ENCODE measurements at regions not wholly inside any gene's neighbourhood (a gene's known extent, or its start where the extent isn't known, plus 50 kb on each side); places are given as distances from the start of the nearest gene placed in this dataset.
A peak's percentile ranks its signal among the peaks of the same experiment; 100 is the strongest.

GRCh38 chr2:153110486-153110885 lies 368.1 kb downstream of the RPRM start:
- no peak for DNase-seq (ENCODE audit: insufficient read length, low spot score)
- no peak for FAIRE-seq

GRCh38 chr2:153109793-153110192 lies 368.8 kb downstream of the RPRM start:
- DNase-seq (ENCODE audit: insufficient read length, low spot score) (no peak), FAIRE-seq (no peak)

- no peak for DNase-seq (ENCODE audit: insufficient read length, low spot score)
- FAIRE-seq, result peak; percentile 70
Measured at GRCh38 chr2:153106802-153107477, 371.6 kb downstream of the RPRM start.

GRCh38 chr2:153105829-153106578 lies 372.6 kb downstream of the RPRM start:
- no peak for DNase-seq (ENCODE audit: insufficient read length, low spot score)
- FAIRE-seq, result no peak

GRCh38 chr2:153101187-153101586 lies 377.4 kb downstream of the RPRM start:
- FAIRE-seq (no peak), DNase-seq (ENCODE audit: insufficient read length, low spot score) (no peak)

DNA sequence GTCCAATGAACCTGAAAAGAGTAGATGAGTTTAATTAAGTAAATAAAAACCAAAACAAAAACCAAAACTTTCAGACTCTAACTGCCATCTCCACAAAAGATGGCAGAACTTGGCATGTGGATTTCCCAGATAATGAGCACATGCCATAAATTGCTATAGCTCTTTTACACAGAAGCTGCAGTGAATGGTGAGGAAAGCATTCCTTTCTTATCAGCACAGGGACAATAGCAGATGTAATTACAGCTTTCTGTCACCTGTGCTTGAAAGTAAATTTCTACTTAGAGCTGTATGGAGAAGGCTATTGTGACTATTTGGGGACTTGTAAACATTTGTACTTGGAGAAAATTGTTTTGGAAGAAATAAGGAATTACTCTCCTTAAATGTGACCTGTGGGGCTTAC lies 378.4 kb downstream of the RPRM start:
- no peak for DNase-seq (ENCODE audit: insufficient read length, low spot score)

DNA sequence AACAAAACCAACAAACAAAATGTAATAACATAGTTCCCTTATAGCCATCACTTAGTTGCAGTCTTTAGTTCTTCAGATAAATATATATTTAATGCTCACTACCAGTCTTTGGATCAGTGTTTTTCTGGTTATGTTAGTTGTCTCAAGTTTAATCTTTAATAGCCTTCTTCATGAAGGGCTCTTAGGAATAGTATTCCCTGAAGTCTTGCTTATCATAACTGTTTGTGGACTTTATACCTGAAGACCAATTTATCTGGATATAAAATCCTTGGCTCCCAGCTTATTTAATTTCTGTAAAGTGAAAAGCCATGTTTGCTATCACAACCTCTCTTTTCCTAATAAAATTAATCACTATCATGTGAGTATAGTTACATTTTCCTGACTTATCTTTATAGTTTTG lies 379.7 kb downstream of the ARL6IP6 start:
- DNase-seq (ENCODE audit: insufficient read length, low spot score), result no peak
- FAIRE-seq, result no peak

More for the DNA sequence above, 378.4 kb downstream of the RPRM start:
- no peak for FAIRE-seq

GRCh38 chr2:153096272-153096671 lies 377.9 kb downstream of the ARL6IP6 start:
- DNase-seq (ENCODE audit: insufficient read length, low spot score) (no peak), FAIRE-seq (no peak)

GRCh38 chr2:153091344-153091743 lies 372.9 kb downstream of the ARL6IP6 start:
- FAIRE-seq (no peak), DNase-seq (ENCODE audit: insufficient read length, low spot score) (no peak)

- DNase-seq (ENCODE audit: insufficient read length, low spot score) (no peak), FAIRE-seq (no peak)
Measured at GRCh38 chr2:153079315-153079714, 360.9 kb downstream of the ARL6IP6 start.

GRCh38 chr2:153077311-153077710 lies 358.9 kb downstream of the ARL6IP6 start:
- DNase-seq (ENCODE audit: insufficient read length, low spot score) (no peak), FAIRE-seq (no peak)

DNA sequence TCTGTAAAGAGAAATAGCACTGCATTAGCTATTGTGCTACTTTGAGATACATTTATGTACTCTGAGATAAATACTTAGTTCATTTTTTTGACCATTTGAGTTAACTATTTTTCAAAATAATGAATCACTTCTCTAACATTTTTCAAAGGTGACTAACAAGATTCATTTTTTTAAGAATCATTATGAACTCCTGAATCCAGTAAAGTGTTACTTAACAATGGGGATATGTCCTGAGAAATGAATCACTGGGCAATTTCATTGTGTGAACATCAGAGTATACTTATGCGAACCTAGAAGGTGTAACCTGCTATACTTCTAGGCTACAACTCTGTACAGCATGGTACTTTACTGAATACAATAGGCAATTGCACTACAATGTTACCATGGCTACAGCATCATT lies 355.8 kb downstream of the ARL6IP6 start:
- DNase-seq (ENCODE audit: insufficient read length, low spot score), result no peak
- no peak for FAIRE-seq

DNA sequence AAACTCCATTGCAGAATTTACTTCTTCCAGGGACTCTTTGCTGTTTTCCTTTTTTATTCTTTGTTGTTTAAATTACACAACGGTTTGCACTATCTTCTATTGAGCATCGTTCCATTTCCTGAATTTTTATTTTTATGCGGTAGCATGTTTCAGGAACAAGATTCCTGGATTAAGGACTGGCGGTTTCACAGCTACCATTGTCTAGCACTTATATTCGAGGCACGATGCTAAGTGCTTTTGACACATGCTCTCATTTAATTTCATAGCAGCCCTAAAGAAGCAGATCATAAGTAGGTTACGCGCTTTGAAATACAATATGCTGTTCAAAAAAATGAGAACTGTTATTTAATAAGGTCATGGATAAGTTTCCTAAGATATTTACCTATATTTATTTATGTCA lies 354.4 kb downstream of the ARL6IP6 start:
- DNase-seq (ENCODE audit: insufficient read length, low spot score), result no peak
- no peak for FAIRE-seq

DNA sequence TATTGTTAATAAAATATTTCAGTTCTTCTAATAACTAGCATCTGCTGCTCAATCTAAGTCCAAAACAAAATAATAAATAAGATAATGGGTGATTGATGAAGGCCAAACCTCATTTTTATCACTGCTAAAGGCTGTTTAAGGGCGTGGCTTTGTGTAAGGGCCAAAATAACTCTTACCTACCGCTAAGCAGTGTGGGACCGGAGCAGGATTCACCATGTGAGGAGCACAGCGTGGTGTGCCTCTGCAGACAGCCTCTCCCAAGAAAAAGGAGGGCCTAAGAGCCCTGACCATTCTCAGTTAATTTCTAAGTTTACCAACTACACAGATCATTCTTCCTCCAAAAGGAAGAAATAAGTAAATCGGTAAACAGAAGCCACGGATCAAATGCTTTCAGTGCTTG lies 353.7 kb downstream of the ARL6IP6 start:
- no peak for FAIRE-seq
- no peak for DNase-seq (ENCODE audit: insufficient read length, low spot score)

GRCh38 chr2:153071090-153071489 lies 352.7 kb downstream of the ARL6IP6 start:
- DNase-seq (ENCODE audit: insufficient read length, low spot score) (no peak), FAIRE-seq (no peak)

GRCh38 chr2:153068915-153069314 lies 350.5 kb downstream of the ARL6IP6 start:
- FAIRE-seq, result no peak
- no peak for DNase-seq (ENCODE audit: insufficient read length, low spot score)

DNA sequence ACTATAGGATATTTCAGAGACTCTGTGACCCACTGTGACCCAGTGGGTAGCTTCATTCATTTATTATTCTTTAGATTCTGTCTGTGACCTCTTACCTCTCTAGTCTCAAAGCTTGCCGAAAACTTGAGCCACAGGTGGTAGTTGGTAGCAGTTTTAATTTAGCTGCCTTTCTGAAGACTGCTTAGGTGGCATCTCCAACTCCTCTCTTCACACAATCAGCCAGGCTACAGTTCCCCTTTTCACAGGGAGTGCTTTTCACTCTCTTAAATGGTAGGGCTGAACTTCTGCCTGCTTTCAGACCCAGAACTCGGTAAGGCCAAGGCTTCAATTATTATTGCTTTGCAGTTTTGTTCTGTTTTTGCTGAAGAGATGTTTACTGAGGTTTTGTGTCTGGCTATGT lies 349.6 kb downstream of the ARL6IP6 start:
- DNase-seq (ENCODE audit: insufficient read length, low spot score), result no peak
- FAIRE-seq, result no peak

- DNase-seq (ENCODE audit: insufficient read length, low spot score), result no peak
- no peak for FAIRE-seq
Measured at GRCh38 chr2:153059338-153060052, 341.1 kb downstream of the ARL6IP6 start.

GRCh38 chr2:153057743-153058142 lies 339.3 kb downstream of the ARL6IP6 start:
- no peak for DNase-seq (ENCODE audit: insufficient read length, low spot score)
- FAIRE-seq, result no peak

- DNase-seq (ENCODE audit: insufficient read length, low spot score) (no peak), FAIRE-seq (no peak)
Measured at GRCh38 chr2:153055182-153055581, 336.8 kb downstream of the ARL6IP6 start.

GRCh38 chr2:153052807-153053559 lies 334.6 kb downstream of the ARL6IP6 start:
- no peak for FAIRE-seq

More at GRCh38 chr2:153052807-153053559, 334.6 kb downstream of the ARL6IP6 start:
- DNase-seq (ENCODE audit: insufficient read length, low spot score), result no peak
